SK-N-SH (cell line): ENCODE measurements at regions not wholly inside any gene's neighbourhood (a gene's known extent, or its start where the extent isn't known, plus 50 kb on each side); places are given as distances from the start of the nearest gene placed in this dataset.
A peak's percentile ranks its signal among the peaks of the same experiment; 100 is the strongest.
"Not testable (repeated sequence)": the region's sequence is repeated elsewhere in the genome, so short reads cannot be mapped to it uniquely, and the experiment has no call there.

Source experiments
- CTCF ChIA-PET: fragments of 300-600, 350-600 bp; formaldehyde crosslinking; extraction: SDS; loops from one replicate; lab custom pipeline; 2021; lab: Yijun Ruan, JAX
- POLR2A ChIA-PET: fragments of 350-600 bp; sonication (Branson Sonifier 250); formaldehyde crosslinking; extraction: SDS; loops from one replicate; lab custom pipeline; 2020; ENCODE audit warnings: antibody characterized with exemption, inconsistent platforms; lab: Yijun Ruan, JAX
- DNase-seq: peaks from one replicate; pipeline ENCODE4 v3.0.0; 2012
- H2AFZ ChIP-seq: fragments of 200-600 bp; sonication (generic); 2 replicates; pipeline ENCODE4 v1.8.1; 2016; ENCODE audit warnings: antibody characterized with exemption, mild to moderate bottlenecking, low read depth
- H3F3A ChIP-seq: fragments of 200-600 bp; sonication (generic); replicated peaks from 2 replicates; pipeline ENCODE3; 2016; ENCODE audit warnings: antibody characterized with exemption, mild to moderate bottlenecking; ENCODE audit not compliant: insufficient read depth
- H3K27ac ChIP-seq, 2 experiments: fragments of 200-500 bp in 1 of 2; fragments of 200-600 bp in 1 of 2; sonication (Bioruptor generic) in 1 of 2; sonication (generic), shearing (Covaris generic) in 1 of 2; 2 replicates each; pipeline versions ENCODE4 v1.5.1 to v1.6.1; 2014 to 2016; ENCODE audit warnings: low read depth in 2 of 2, inconsistent platforms in 1 of 2, low read length in 1 of 2, mild to moderate bottlenecking in 1 of 2, mixed read lengths in 1 of 2
- H3K27me3 ChIP-seq: fragments of 200-600 bp; sonication (generic), shearing (Covaris generic); 2 replicates; pipeline ENCODE4 v1.6.1; 2016; ENCODE audit warnings: mixed run types; ENCODE audit not compliant: insufficient read depth
- H3K36me3 ChIP-seq, 2 experiments: fragments of 200-500 bp in 1 of 2; fragments of 200-600 bp in 1 of 2; sonication (Bioruptor generic) in 1 of 2; sonication (generic) in 1 of 2; replicated peaks in 1 of 2; 2 replicates each; pipeline versions ENCODE3 to v1.5.1; 2014 to 2016; ENCODE audit warnings: low read length in 1 of 2, mild to moderate bottlenecking in 1 of 2; ENCODE audit not compliant: insufficient read depth in 2 of 2, control insufficient read depth in 1 of 2
- H3K4me1 ChIP-seq, 2 experiments: fragments of 200-500 bp in 1 of 2; fragments of 200-600 bp in 1 of 2; sonication (Bioruptor generic) in 1 of 2; sonication (generic), shearing (Covaris generic) in 1 of 2; 2 replicates each; pipeline versions ENCODE4 v1.5.1 to v1.6.1; 2014 to 2016; ENCODE audit warnings: low read depth in 1 of 2, low read length in 1 of 2, mixed run types in 1 of 2; ENCODE audit not compliant: insufficient read depth in 2 of 2, control insufficient read depth in 1 of 2
- H3K4me2 ChIP-seq: fragments of 200-600 bp; sonication (generic), shearing (Covaris generic); 2 replicates; pipeline ENCODE4 v1.6.1; 2017; ENCODE audit warnings: mixed run types
- H3K4me3 ChIP-seq, 2 experiments: fragments of 200-500 bp in 1 of 2; fragments of 200-600 bp in 1 of 2; sonication (Bioruptor generic) in 1 of 2; sonication (generic), shearing (Covaris generic) in 1 of 2; 2 replicates each; pipeline versions ENCODE4 v1.5.1 to v1.8.1; 2014 to 2016; ENCODE audit warnings: low read depth in 2 of 2, inconsistent platforms in 1 of 2, low read length in 1 of 2, mild to moderate bottlenecking in 1 of 2, mixed read lengths in 1 of 2, moderate library complexity in 1 of 2
- H3K79me2 ChIP-seq: fragments of 200-600 bp; sonication (generic); 2 replicates; pipeline ENCODE4 v1.8.1; 2017; ENCODE audit warnings: mild to moderate bottlenecking; ENCODE audit not compliant: insufficient read depth
- H3K9ac ChIP-seq: fragments of 200-600 bp; sonication (generic); 2 replicates; pipeline ENCODE4 v1.6.1; 2017; ENCODE audit warnings: mixed run types
- H3K9me2 ChIP-seq: fragments of 200-600 bp; sonication (generic); 2 replicates; pipeline ENCODE4 v1.6.1; 2017; ENCODE audit warnings: mixed run types
- H3K9me3 ChIP-seq: fragments of 200-600 bp; sonication (generic); 2 replicates; pipeline ENCODE4 v1.6.1; 2017; ENCODE audit warnings: mixed run types, mild to moderate bottlenecking, moderate library complexity
- H4K20me1 ChIP-seq: fragments of 200-600 bp; sonication (generic); 2 replicates; pipeline ENCODE4 v1.6.1; 2017; ENCODE audit warnings: mild to moderate bottlenecking, mixed run types; ENCODE audit not compliant: insufficient read depth
- CHD2 ChIP-seq: fragments of 150-350 bp; IDR thresholded peaks from 2 replicates; pipeline ENCODE4 v1.6.1; 2018; ENCODE audit warnings: low read length; ENCODE audit not compliant: partially characterized antibody
- EP300 ChIP-seq, 2 experiments: IDR thresholded peaks; 2 replicates each; pipeline versions ENCODE4 v1.4.0 to v1.6.1; 2012; ENCODE audit warnings: borderline replicate concordance in 1 of 2, low read depth in 1 of 2, low read length in 1 of 2
- FOXM1 ChIP-seq: IDR thresholded peaks from 2 replicates; pipeline ENCODE4 v1.4.0; 2012; ENCODE audit warnings: low read depth, mild to moderate bottlenecking
- MAX ChIP-seq: IDR thresholded peaks from 2 replicates; pipeline ENCODE4 v1.4.0; 2012; ENCODE audit warnings: low read depth
- NFIC ChIP-seq: IDR thresholded peaks from 2 replicates; pipeline ENCODE4 v1.4.0; 2012; ENCODE audit warnings: borderline replicate concordance
- NRF1 ChIP-seq: IDR thresholded peaks from 2 replicates; pipeline ENCODE4 v1.6.1; 2012; ENCODE audit warnings: low read depth, mild to moderate bottlenecking, low read length
- POLR2AphosphoS5 ChIP-seq: IDR thresholded peaks from 2 replicates; pipeline ENCODE4 v1.6.1; 2012; ENCODE audit warnings: low read depth, low read length
- RCOR1 ChIP-seq: fragments of 150-350 bp; IDR thresholded peaks from 2 replicates; pipeline ENCODE4 v1.6.1; 2017; ENCODE audit warnings: antibody characterized with exemption, low read length
- RFX5 ChIP-seq: IDR thresholded peaks from 2 replicates; pipeline ENCODE4 v1.6.1; 2012; ENCODE audit warnings: mild to moderate bottlenecking, improper control_type of control experiment, low read length
- SIN3A ChIP-seq: IDR thresholded peaks from 2 replicates; pipeline ENCODE4 v1.6.1; 2012; ENCODE audit warnings: low read depth, mild to moderate bottlenecking, low read length, moderate library complexity, borderline replicate concordance
- TCF12 ChIP-seq: IDR thresholded peaks from 2 replicates; pipeline ENCODE4 v1.4.0; 2012
- TEAD4 ChIP-seq: IDR thresholded peaks from 2 replicates; pipeline ENCODE4 v1.4.0; 2012; ENCODE audit warnings: mild to moderate bottlenecking, borderline replicate concordance; ENCODE audit not compliant: insufficient read depth
- USF2 ChIP-seq: fragments of 150-350 bp; IDR thresholded peaks from 2 replicates; pipeline ENCODE4 v1.6.1; 2017; ENCODE audit warnings: antibody characterized with exemption, low read length, low read depth, borderline replicate concordance
- WGBS: methylation state at CpG from one replicate; pipeline ENCODE4 v1.1.6; 2017; ENCODE audit warnings: low lambda C conversion rate; 5-methylcytosine and 5-hydroxymethylcytosine counted together
- TF ChIP-seq, protein P1 (sequence below): IDR thresholded peaks from 2 replicates; pipeline ENCODE4; 2012
- TF ChIP-seq, protein P2 (sequence below): IDR thresholded peaks from 2 replicates; pipeline ENCODE4 v1.6.1; 2012; ENCODE audit warnings: mild to moderate bottlenecking, low read depth, low read length, moderate library complexity

GRCh38 chr12:105445649-105446048 lies 115.2 kb downstream of the C12orf75 start:
- POLR2A ChIA-PET, result no interaction called here
- H3K4me2 ChIP-seq, result peak overlapping the region; percentile 29; the same call in 1 of the 2 replicates
- WGBS, result 3% methylated on average over 1 of the region's 1 CpG
- peak overlapping the region; percentile 39; the same call in 1 of the 2 replicates for H2AFZ ChIP-seq
- peaks cover 23% of the 10 kb centered on the region for H3F3A ChIP-seq
- no peaks in the 10 kb centered on the region for H3K9me3 ChIP-seq
- H3K36me3 ChIP-seq, result no peaks in the 10 kb centered on the region
- DNase-seq, result no peak
- H4K20me1 ChIP-seq, result no peaks in the 10 kb centered on the region
- H3K9me2 ChIP-seq, result no peaks in the 10 kb centered on the region
- H3K4me3 ChIP-seq, result no peak overlapping the region
- TF ChIP-seq TCF12 (peak; percentile 53), NFIC (0 out of 2 replicates have a peak, but pooled peaks have one; percentile 22), RFX5 (no peak), NRF1 (no peak), EP300 (IDR thresholded peaks at IDR 0.05; ENCODE audit: borderline replicate concordance in 1 of 2, low read depth in 1 of 2, low read length in 1 of 2) (peak in 1 of 2 experiments; percentile 60; a peak in 2 of 4 replicates), MAX (0 out of 2 replicates have a peak, but pooled peaks have one; percentile 20), CHD2 (no peak), RCOR1 (no peak), FOXM1 (0 out of 2 replicates have a peak, but pooled peaks have one; percentile 30), TEAD4 (peak; percentile 66; the same call in 1 of the 2 replicates)
- TF ChIP-seq, protein P1, sequence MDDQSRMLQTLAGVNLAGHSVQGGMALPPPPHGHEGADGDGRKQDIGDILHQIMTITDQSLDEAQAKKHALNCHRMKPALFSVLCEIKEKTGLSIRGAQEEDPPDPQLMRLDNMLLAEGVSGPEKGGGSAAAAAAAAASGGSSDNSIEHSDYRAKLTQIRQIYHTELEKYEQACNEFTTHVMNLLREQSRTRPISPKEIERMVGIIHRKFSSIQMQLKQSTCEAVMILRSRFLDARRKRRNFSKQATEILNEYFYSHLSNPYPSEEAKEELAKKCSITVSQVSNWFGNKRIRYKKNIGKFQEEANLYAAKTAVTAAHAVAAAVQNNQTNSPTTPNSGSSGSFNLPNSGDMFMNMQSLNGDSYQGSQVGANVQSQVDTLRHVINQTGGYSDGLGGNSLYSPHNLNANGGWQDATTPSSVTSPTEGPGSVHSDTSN, result peak; percentile 70
- TF ChIP-seq, all 33 proteins: peak for 7
- H3K27ac ChIP-seq, result peak overlapping the region; percentile 28 to 65; a peak in 3 of 4 replicates
- no peaks in the 10 kb centered on the region for H3K27me3 ChIP-seq
- no peaks in the 10 kb centered on the region for H3K79me2 ChIP-seq
- CTCF ChIA-PET, result no interaction called here
- peaks cover 0 to 24% of the 10 kb centered on the region in 2 experiments; a peak in 3 of 4 replicates for H3K4me1 ChIP-seq
- peak overlapping the region; percentile 31; the same call in 1 of the 2 replicates for H3K9ac ChIP-seq

DNA sequence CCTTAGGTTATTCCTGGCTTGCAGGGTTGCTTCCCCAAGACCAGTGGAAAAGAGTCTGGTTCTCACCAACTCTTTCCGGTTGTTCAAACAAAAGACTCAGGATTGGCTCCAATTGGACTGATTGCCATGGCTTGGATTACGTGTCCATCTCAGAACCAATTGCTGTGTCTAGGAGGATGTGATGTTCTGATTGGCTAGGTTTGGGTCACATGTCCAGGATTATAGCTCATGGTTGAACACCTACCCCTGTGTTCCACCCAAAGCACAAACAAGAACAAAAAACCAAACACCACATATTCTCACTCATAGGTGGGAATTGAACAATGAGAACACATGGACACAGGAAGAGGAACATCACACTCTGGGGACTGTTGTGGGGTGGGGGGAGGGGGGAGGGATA lies 116.0 kb downstream of the C12orf75 start:
- H3K27me3 ChIP-seq, H3K79me2 ChIP-seq, H3K4me3 ChIP-seq, H3K9me3 ChIP-seq, H3K36me3 ChIP-seq, CTCF ChIA-PET, H3K9me2 ChIP-seq, H3K9ac ChIP-seq, POLR2A ChIA-PET, H3K4me2 ChIP-seq, H2AFZ ChIP-seq, DNase-seq, H4K20me1 ChIP-seq: not testable (repeated sequence)
- H3K4me1 ChIP-seq, result peaks cover 0 to 31% of the 10 kb centered on the region in 2 experiments
- peaks cover 30% of the 10 kb centered on the region for H3F3A ChIP-seq
- peak overlapping the region in 1 of 2 experiments; percentile 65; a peak in 2 of 4 replicates for H3K27ac ChIP-seq
- 94% methylated on average over 2 of the region's 2 CpGs for WGBS

- TF ChIP-seq, protein P2, sequence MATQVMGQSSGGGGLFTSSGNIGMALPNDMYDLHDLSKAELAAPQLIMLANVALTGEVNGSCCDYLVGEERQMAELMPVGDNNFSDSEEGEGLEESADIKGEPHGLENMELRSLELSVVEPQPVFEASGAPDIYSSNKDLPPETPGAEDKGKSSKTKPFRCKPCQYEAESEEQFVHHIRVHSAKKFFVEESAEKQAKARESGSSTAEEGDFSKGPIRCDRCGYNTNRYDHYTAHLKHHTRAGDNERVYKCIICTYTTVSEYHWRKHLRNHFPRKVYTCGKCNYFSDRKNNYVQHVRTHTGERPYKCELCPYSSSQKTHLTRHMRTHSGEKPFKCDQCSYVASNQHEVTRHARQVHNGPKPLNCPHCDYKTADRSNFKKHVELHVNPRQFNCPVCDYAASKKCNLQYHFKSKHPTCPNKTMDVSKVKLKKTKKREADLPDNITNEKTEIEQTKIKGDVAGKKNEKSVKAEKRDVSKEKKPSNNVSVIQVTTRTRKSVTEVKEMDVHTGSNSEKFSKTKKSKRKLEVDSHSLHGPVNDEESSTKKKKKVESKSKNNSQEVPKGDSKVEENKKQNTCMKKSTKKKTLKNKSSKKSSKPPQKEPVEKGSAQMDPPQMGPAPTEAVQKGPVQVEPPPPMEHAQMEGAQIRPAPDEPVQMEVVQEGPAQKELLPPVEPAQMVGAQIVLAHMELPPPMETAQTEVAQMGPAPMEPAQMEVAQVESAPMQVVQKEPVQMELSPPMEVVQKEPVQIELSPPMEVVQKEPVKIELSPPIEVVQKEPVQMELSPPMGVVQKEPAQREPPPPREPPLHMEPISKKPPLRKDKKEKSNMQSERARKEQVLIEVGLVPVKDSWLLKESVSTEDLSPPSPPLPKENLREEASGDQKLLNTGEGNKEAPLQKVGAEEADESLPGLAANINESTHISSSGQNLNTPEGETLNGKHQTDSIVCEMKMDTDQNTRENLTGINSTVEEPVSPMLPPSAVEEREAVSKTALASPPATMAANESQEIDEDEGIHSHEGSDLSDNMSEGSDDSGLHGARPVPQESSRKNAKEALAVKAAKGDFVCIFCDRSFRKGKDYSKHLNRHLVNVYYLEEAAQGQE, result no peak
- TF ChIP-seq POLR2AphosphoS5 (no peak), SIN3A (no peak), USF2 (no peak)
- Histone ChIP-seq H3K36me3 (no peaks in the 10 kb centered on the region), H3F3A (peaks cover 48% of the 10 kb centered on the region), H3K4me2 (no peak overlapping the region), H3K9me2 (no peaks in the 10 kb centered on the region), H3K9ac (no peak overlapping the region), H3K4me1 (peaks cover 0 to 44% of the 10 kb centered on the region in 2 experiments; a peak in 3 of 4 replicates), H4K20me1 (no peaks in the 10 kb centered on the region), H3K27me3 (no peaks in the 10 kb centered on the region), H2AFZ (no peak overlapping the region), H3K27ac (no peak overlapping the region), H3K79me2 (no peaks in the 10 kb centered on the region), H3K4me3 (no peak overlapping the region), H3K9me3 (no peaks in the 10 kb centered on the region)
- no peak for DNase-seq
- ChIA-PET CTCF (no interaction called here), POLR2A (no interaction called here)
- 84% methylated on average over 6 of the region's 6 CpGs for WGBS
These were observed 118.9 kb downstream of the C12orf75 start for GRCh38 chr12:105449431-105449830.
